HEK293 (cell line): ENCODE measurements at regions not wholly inside any gene's neighbourhood (a gene's known extent, or its start where the extent isn't known, plus 50 kb on each side); places are given as distances from the start of the nearest gene placed in this dataset.

Experiments
- CTCF ChIA-PET: fragments of 350-600 bp; formaldehyde crosslinking; extraction: SDS; loops from one replicate; lab custom pipeline; 2021; ENCODE audit warnings: antibody characterized with exemption; lab: Yijun Ruan, JAX
- POLR2A ChIA-PET: fragments of 300-600 bp; formaldehyde crosslinking; extraction: SDS; loops from one replicate; lab custom pipeline; 2020; ENCODE audit warnings: antibody characterized with exemption, inconsistent platforms; lab: Yijun Ruan, JAX
- H3K27ac ChIP-seq: fragments of 200-500 bp; sonication (Bioruptor generic); 2 replicates; pipeline ENCODE4 v1.5.1; 2014; ENCODE audit warnings: low read depth, low read length, control low read depth, inconsistent platforms; ENCODE audit errors: extremely low read depth
- H3K36me3 ChIP-seq, 2 experiments: fragments of 200-500 bp in 1 of 2; sonication (Bioruptor generic) in 1 of 2; 1 replicate in 1 of 2; 2 replicates in 1 of 2; pipeline ENCODE4 v1.5.1; 2014 to 2017; ENCODE audit warnings: inconsistent platforms in 2 of 2, low read length in 2 of 2; ENCODE audit not compliant: control insufficient read depth in 2 of 2, insufficient read depth in 1 of 2
- H3K4me1 ChIP-seq: fragments of 200-500 bp; sonication (Bioruptor generic); 2 replicates; pipeline ENCODE4 v1.5.1; 2014; ENCODE audit warnings: mild to moderate bottlenecking, low read length, inconsistent platforms; ENCODE audit not compliant: control insufficient read depth, insufficient read depth
- H3K4me3 ChIP-seq: 2 replicates; pipeline ENCODE4 v1.5.1; 2011; ENCODE audit warnings: low read depth, mild to moderate bottlenecking, control low read depth, low read length, moderate library complexity
- H3K9me3 ChIP-seq: fragments of 200-500 bp; sonication (Bioruptor generic); 2 replicates; pipeline ENCODE4 v1.5.1; 2014; ENCODE audit warnings: low read depth, low read length, inconsistent platforms; ENCODE audit not compliant: control insufficient read depth, insufficient read depth
- AEBP2 ChIP-seq: fragments of 450-650 bp; formaldehyde crosslinking; IDR thresholded peaks from 2 replicates; pipeline ENCODE4 v1.5.1; 2016; ENCODE audit warnings: missing biosample characterization, missing genetic modification characterization, borderline replicate concordance
- BCL11A ChIP-seq: fragments of 450-650 bp; formaldehyde crosslinking; IDR thresholded peaks from 2 replicates; pipeline ENCODE4 v1.5.1; 2016; ENCODE audit warnings: low read depth, missing biosample characterization, missing genetic modification characterization
- CTCF ChIP-seq: fragments of 450-650 bp; formaldehyde crosslinking; IDR thresholded peaks from 2 replicates; pipeline ENCODE4 v1.5.1; 2016; ENCODE audit warnings: missing biosample characterization, missing genetic modification characterization
- GLI4 ChIP-seq: fragments of 450-650 bp; formaldehyde crosslinking; IDR thresholded peaks from 2 replicates; pipeline ENCODE4 v1.5.1; 2016; ENCODE audit warnings: missing biosample characterization, missing genetic modification characterization
- HOXA7 ChIP-seq: sonication (generic); formaldehyde crosslinking; IDR thresholded peaks from 2 replicates; pipeline ENCODE4 v1.8.1; 2022; ENCODE audit warnings: missing genetic modification reagents, borderline replicate concordance
- HOXD13 ChIP-seq: sonication (generic); formaldehyde crosslinking; IDR thresholded peaks from 2 replicates; pipeline ENCODE4 v1.8.0; 2022; ENCODE audit warnings: missing genetic modification reagents, borderline replicate concordance
- OVOL3 ChIP-seq: fragments of 450-650 bp; formaldehyde crosslinking; IDR thresholded peaks from 2 replicates; pipeline ENCODE4 v1.5.1; 2016; ENCODE audit warnings: missing biosample characterization, missing genetic modification characterization
- ZBTB11 ChIP-seq: fragments of 450-650 bp; formaldehyde crosslinking; conservative IDR thresholded peaks from 2 replicates; pipeline ENCODE4 v1.5.1; 2016; ENCODE audit warnings: low read depth, missing biosample characterization, missing genetic modification characterization
- ZBTB17 ChIP-seq: fragments of 450-650 bp; formaldehyde crosslinking; IDR thresholded peaks from 2 replicates; pipeline ENCODE4 v1.5.1; 2016; ENCODE audit warnings: missing biosample characterization, missing genetic modification characterization
- ZBTB8A ChIP-seq: fragments of 450-650 bp; formaldehyde crosslinking; IDR thresholded peaks from 2 replicates; pipeline ENCODE4 v1.5.1; 2016; ENCODE audit warnings: missing biosample characterization, missing genetic modification characterization
- ZEB2 ChIP-seq: fragments of 450-650 bp; formaldehyde crosslinking; IDR thresholded peaks from 2 replicates; pipeline ENCODE4 v1.5.1; 2016; ENCODE audit warnings: missing biosample characterization, missing genetic modification characterization
- ZFP41 ChIP-seq: fragments of 450-650 bp; formaldehyde crosslinking; IDR thresholded peaks from 2 replicates; pipeline ENCODE4 v1.5.1; 2016; ENCODE audit warnings: missing biosample characterization, missing genetic modification characterization, borderline replicate concordance
- ZNF155 ChIP-seq: fragments of 450-650 bp; formaldehyde crosslinking; IDR thresholded peaks from 2 replicates; pipeline ENCODE4 v1.5.1; 2016; ENCODE audit warnings: missing biosample characterization, missing genetic modification characterization
- ZNF157 ChIP-seq: fragments of 450-650 bp; formaldehyde crosslinking; IDR thresholded peaks from 2 replicates; pipeline ENCODE4 v1.5.1; 2016; ENCODE audit warnings: missing biosample characterization, missing genetic modification characterization
- ZNF223 ChIP-seq: fragments of 450-650 bp; formaldehyde crosslinking; IDR thresholded peaks from 2 replicates; pipeline ENCODE4 v1.5.1; 2016; ENCODE audit warnings: missing biosample characterization, missing genetic modification characterization
- ZNF274 ChIP-seq, 2 experiments: fragments of 200-500 bp in 1 of 2; fragments of 450-650 bp in 1 of 2; sonication (Bioruptor generic) in 1 of 2; formaldehyde crosslinking in 1 of 2; IDR thresholded peaks; 2 replicates each; pipeline versions ENCODE4 v1.5.1 to v1.6.1; 2014 to 2016; ENCODE audit warnings: borderline replicate concordance in 1 of 2, inconsistent platforms in 1 of 2, low read length in 1 of 2, missing biosample characterization in 1 of 2, missing genetic modification characterization in 1 of 2
- ZNF311 ChIP-seq: fragments of 450-650 bp; formaldehyde crosslinking; IDR thresholded peaks from 2 replicates; pipeline ENCODE4 v1.5.1; 2017; ENCODE audit warnings: missing biosample characterization, missing genetic modification characterization, borderline replicate concordance
- ZNF335 ChIP-seq: fragments of 450-650 bp; formaldehyde crosslinking; conservative IDR thresholded peaks from 2 replicates; pipeline ENCODE4 v1.5.1; 2016; ENCODE audit warnings: missing biosample characterization, missing genetic modification characterization
- ZNF521 ChIP-seq: fragments of 450-650 bp; formaldehyde crosslinking; IDR thresholded peaks from 2 replicates; pipeline ENCODE4 v1.5.1; 2017; ENCODE audit warnings: missing biosample characterization, mild to moderate bottlenecking, missing genetic modification characterization
- ZNF529 ChIP-seq: fragments of 450-650 bp; formaldehyde crosslinking; IDR thresholded peaks from 2 replicates; pipeline ENCODE4 v1.5.1; 2017; ENCODE audit warnings: missing genetic modification characterization, missing biosample characterization; ENCODE audit not compliant: insufficient replicate concordance
- ZNF701 ChIP-seq: fragments of 450-650 bp; formaldehyde crosslinking; IDR thresholded peaks from 2 replicates; pipeline ENCODE4 v1.5.1; 2016; ENCODE audit warnings: missing biosample characterization, missing genetic modification characterization
- ZNF777 ChIP-seq: fragments of 450-650 bp; formaldehyde crosslinking; IDR thresholded peaks from 2 replicates; pipeline ENCODE4 v1.5.1; 2017; ENCODE audit warnings: missing biosample characterization, missing genetic modification characterization, borderline replicate concordance

GRCh38 chr15:77538793-77539497, 93.8 kb downstream of the LINGO1 start:
- no peak overlapping the region for H3K27ac ChIP-seq
- no peak overlapping the region for H3K4me3 ChIP-seq
- ChIA-PET CTCF (interaction anchor here (0.5 to 1.8 kb wide), 5 partner anchors 10 to 420 kb away, joined by 3 to 8 read pairs (median 4); partner anchors contain the start of gene LINGO1), POLR2A (interaction anchor here (1.9 kb wide), 1 partner anchor 11 kb away, joined by 4 read pairs; no protein-coding TSS in a partner anchor)
- H3K9me3 ChIP-seq = no peaks in the 10 kb centered on the region
- TF ChIP-seq ZNF157 (tag by site-specific recombination) (no peak), ZEB2 (peak; percentile 29; the same call in 1 of the 2 replicates)
- no peaks in the 10 kb centered on the region for H3K36me3 ChIP-seq
- no peaks in the 10 kb centered on the region for H3K4me1 ChIP-seq

- H3K4me3 ChIP-seq = no peak overlapping the region
- no peaks in the 10 kb centered on the region for H3K9me3 ChIP-seq
- CTCF ChIA-PET = interaction anchor here (1.0 to 1.8 kb wide), 2 partner anchors 16 to 419 kb away, joined by 4 to 8 read pairs; no protein-coding TSS in a partner anchor
- H3K36me3 ChIP-seq = no peaks in the 10 kb centered on the region
- TF ChIP-seq ZNF521 (tag by site-specific recombination) = no peak
- TF ChIP-seq ZNF335 (tag by site-specific recombination) = no peak
- no peak for TF ChIP-seq ZNF311 (tag by site-specific recombination)
- TF ChIP-seq HOXD13 (CRISPR knock-in tag) = no peak
- no peak for TF ChIP-seq BCL11A (tag by site-specific recombination)
- TF ChIP-seq AEBP2 = no peak
- no peak for TF ChIP-seq ZFP41 (tag by site-specific recombination)
- TF ChIP-seq CTCF (tag by site-specific recombination) = no peak
- TF ChIP-seq HOXA7 = no peak
- TF ChIP-seq ZNF223 = no peak
- no peak for TF ChIP-seq ZNF529 (tag by site-specific recombination)
- no peak for TF ChIP-seq ZNF274 (IDR thresholded peaks at IDR 0.05; ENCODE audit: low read length)
- no peak for TF ChIP-seq ZNF274 (tag by site-specific recombination; IDR thresholded peaks at IDR 0.05; ENCODE audit: borderline replicate concordance)
- POLR2A ChIA-PET = interaction anchor here (1.9 kb wide), 1 partner anchor 10 kb away, joined by 4 read pairs; no protein-coding TSS in a partner anchor
- no peak overlapping the region for H3K27ac ChIP-seq
- no peaks in the 10 kb centered on the region for H3K4me1 ChIP-seq
Observed at GRCh38 chr15:77538027-77538451, 94.7 kb downstream of the LINGO1 start.

GRCh38 chr15:77537006-77537405, 95.7 kb downstream of the LINGO1 start:
- no peaks in the 10 kb centered on the region for H3K9me3 ChIP-seq
- no peaks in the 10 kb centered on the region for H3K4me1 ChIP-seq
- CTCF ChIA-PET = interaction anchor here (1.1 to 1.8 kb wide), 3 partner anchors 40 to 419 kb away, joined by 4 to 7 read pairs (median 4); no protein-coding TSS in a partner anchor
- H3K36me3 ChIP-seq = no peaks in the 10 kb centered on the region
- POLR2A ChIA-PET = interaction anchor here (1.1 kb wide), 1 partner anchor 9 kb away, joined by 3 read pairs; no protein-coding TSS in a partner anchor
- H3K27ac ChIP-seq = no peak overlapping the region
- H3K4me3 ChIP-seq = no peak overlapping the region
- no peak for TF ChIP-seq ZBTB11 (tag by site-specific recombination)
- TF ChIP-seq OVOL3 = no peak
- TF ChIP-seq ZBTB17 (tag by site-specific recombination) = no peak
- TF ChIP-seq ZBTB8A = no peak
- TF ChIP-seq ZNF155 = no peak
- no peak for TF ChIP-seq ZNF777 (tag by site-specific recombination)
- TF ChIP-seq GLI4 = no peak
- no peak for TF ChIP-seq ZNF701 (tag by site-specific recombination)
